PC-3 (cell line): ENCODE measurements at regions not wholly inside any gene's neighbourhood (a gene's known extent, or its start where the extent isn't known, plus 50 kb on each side); places are given as distances from the start of the nearest gene placed in this dataset.

Source experiments
- ATAC-seq: fragments of 200-7000 bp; cut with Tn5 transposase; 2 replicates; pipeline ENCODE4 v1.9.1; 2020; ENCODE audit warnings: mild to moderate bottlenecking, moderate library complexity
- BruUV-seq: library from RNA; stranded (reverse); fragments of 400-500 nt; replicated peaks from 2 replicates; lab custom pipeline; 2021; lab: Mats Ljungman, UMichigan
- CTCF ChIA-PET: fragments of 300-600 bp; sonication (Branson Sonifier 250); formaldehyde crosslinking; loops from one replicate; lab custom pipeline; 2022; ENCODE audit warnings: antibody characterized with exemption; lab: Charles Lee
- POLR2A ChIA-PET: fragments of 300-600 bp; sonication (Branson Sonifier 250); formaldehyde crosslinking; loops from one replicate; lab custom pipeline; 2022; ENCODE audit warnings: antibody characterized with exemption; ENCODE audit not compliant: unreplicated experiment; lab: Charles Lee
- DNase-seq: peaks from one replicate; pipeline ENCODE4 v3.0.0-alpha.2; 2015
- H2AFZ ChIP-seq: fragments of 300-600 bp; sonication (generic); 2 replicates; pipeline ENCODE4 v1.6.0; 2016; ENCODE audit warnings: antibody characterized with exemption, low read length
- H3F3A ChIP-seq: fragments of 300-600 bp; sonication (generic); one replicate; pipeline ENCODE4 v1.6.0; 2017; ENCODE audit warnings: antibody characterized with exemption, low read length, control low read depth, mild to moderate bottlenecking; ENCODE audit not compliant: unreplicated experiment
- H3K27ac ChIP-seq: fragments of 300-600 bp; sonication (generic); 2 replicates; pipeline ENCODE4 v1.5.1; 2016; ENCODE audit warnings: mild to moderate bottlenecking, low read length
- H3K27me3 ChIP-seq: fragments of 300-600 bp; sonication (generic); 2 replicates; pipeline ENCODE4 v1.6.1; 2016; ENCODE audit warnings: low read length, mixed read lengths
- H3K36me3 ChIP-seq: fragments of 300-600 bp; sonication (generic); 2 replicates; pipeline ENCODE4 v1.6.1; 2016; ENCODE audit warnings: low read depth, mixed run types, low read length, mixed read lengths
- H3K4me1 ChIP-seq: fragments of 300-600 bp; sonication (generic); 2 replicates; pipeline ENCODE4 v1.5.1; 2016; ENCODE audit warnings: low read length; ENCODE audit not compliant: insufficient read depth
- H3K4me2 ChIP-seq: fragments of 300-600 bp; sonication (generic); 2 replicates; pipeline ENCODE4 v1.6.0; 2016; ENCODE audit warnings: low read length
- H3K4me3 ChIP-seq: fragments of 300-600 bp; sonication (generic); 2 replicates; pipeline ENCODE4 v1.5.1; 2016; ENCODE audit warnings: mild to moderate bottlenecking, low read length, mixed read lengths
- H3K79me2 ChIP-seq: fragments of 300-600 bp; sonication (generic); 2 replicates; pipeline ENCODE4 v1.6.1; 2017; ENCODE audit warnings: low read length, mixed read lengths
- H3K9ac ChIP-seq: fragments of 300-600 bp; sonication (generic); 2 replicates; pipeline ENCODE4 v1.6.0; 2016; ENCODE audit warnings: mild to moderate bottlenecking, low read length
- H3K9me2 ChIP-seq: fragments of 300-600 bp; sonication (generic); replicated peaks from 2 replicates; pipeline ENCODE4 v1.6.1; 2016; ENCODE audit warnings: mixed run types, low read length, mixed read lengths
- H3K9me3 ChIP-seq: fragments of 300-600 bp; sonication (generic); 2 replicates; pipeline ENCODE4 v1.6.1; 2016; ENCODE audit warnings: low read length, mixed read lengths
- H4K20me1 ChIP-seq: fragments of 300-600 bp; sonication (generic); 2 replicates; pipeline ENCODE4 v1.6.1; 2016; ENCODE audit warnings: low read length, mixed read lengths
- EZH2 ChIP-seq: fragments of 300-600 bp; sonication (generic); IDR thresholded peaks from one replicate; pipeline ENCODE4 v1.6.1; 2017; ENCODE audit warnings: antibody characterized with exemption, mild to moderate bottlenecking, low read length; ENCODE audit not compliant: unreplicated experiment
- EZH2phosphoT487 ChIP-seq: fragments of 300-600 bp; sonication (generic); IDR thresholded peaks from 2 replicates; pipeline ENCODE4 v1.6.1; 2018; ENCODE audit warnings: mild to moderate bottlenecking, antibody characterized with exemption, low read length, borderline replicate concordance
- intact Hi-C: fragments of 100-400 bp; cut with micrococcal nuclease; formaldehyde crosslinking; loops from 2 replicates; pipeline ENCODE4 v1.9.0; 2023
- TF ChIP-seq, protein P1 (sequence below): fragments of 300-600 bp; sonication (generic); conservative IDR thresholded peaks from 2 replicates; pipeline ENCODE4 v1.5.1; 2017; ENCODE audit warnings: antibody characterized with exemption, low read depth, mild to moderate bottlenecking, low read length

DNA sequence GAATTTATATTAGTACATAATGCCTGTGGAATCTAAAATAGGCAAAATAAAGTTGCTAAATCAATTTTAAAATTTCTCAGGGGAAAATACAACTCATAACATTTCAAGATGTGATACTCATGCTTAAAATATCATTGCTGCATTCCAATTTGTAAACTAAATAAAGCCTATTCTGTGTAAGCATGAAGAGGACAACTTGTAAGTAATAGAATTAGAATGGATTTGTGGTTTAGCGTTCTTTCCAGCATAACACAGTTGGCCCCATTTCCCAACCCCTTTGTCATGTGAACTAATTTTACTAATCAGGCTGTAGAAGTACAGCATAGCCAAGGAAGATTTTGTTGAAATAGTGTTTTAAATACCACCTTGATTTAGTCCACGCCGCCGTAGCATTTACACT is 437.2 kb downstream of the SI start:
- intact Hi-C loops: no loop called here
- Histone ChIP-seq H3K4me2 (no peak overlapping the region), H3K79me2 (no peaks in the 10 kb centered on the region), H3K4me3 (no peak overlapping the region), H3K9me3 (no peaks in the 10 kb centered on the region), H4K20me1 (no peaks in the 10 kb centered on the region), H3K4me1 (no peaks in the 10 kb centered on the region; the same call in 1 of the 2 replicates), H3K9ac (no peak overlapping the region), H3K36me3 (no peaks in the 10 kb centered on the region), H2AFZ (no peak overlapping the region), H3K27me3 (no peaks in the 10 kb centered on the region), H3K9me2 (no peaks in the 10 kb centered on the region), H3F3A (no peaks in the 10 kb centered on the region), H3K27ac (no peak overlapping the region)
- no peak for DNase-seq
- TF ChIP-seq EZH2phosphoT487 (no peak), EZH2 (no peak)
- TF ChIP-seq, protein P1, sequence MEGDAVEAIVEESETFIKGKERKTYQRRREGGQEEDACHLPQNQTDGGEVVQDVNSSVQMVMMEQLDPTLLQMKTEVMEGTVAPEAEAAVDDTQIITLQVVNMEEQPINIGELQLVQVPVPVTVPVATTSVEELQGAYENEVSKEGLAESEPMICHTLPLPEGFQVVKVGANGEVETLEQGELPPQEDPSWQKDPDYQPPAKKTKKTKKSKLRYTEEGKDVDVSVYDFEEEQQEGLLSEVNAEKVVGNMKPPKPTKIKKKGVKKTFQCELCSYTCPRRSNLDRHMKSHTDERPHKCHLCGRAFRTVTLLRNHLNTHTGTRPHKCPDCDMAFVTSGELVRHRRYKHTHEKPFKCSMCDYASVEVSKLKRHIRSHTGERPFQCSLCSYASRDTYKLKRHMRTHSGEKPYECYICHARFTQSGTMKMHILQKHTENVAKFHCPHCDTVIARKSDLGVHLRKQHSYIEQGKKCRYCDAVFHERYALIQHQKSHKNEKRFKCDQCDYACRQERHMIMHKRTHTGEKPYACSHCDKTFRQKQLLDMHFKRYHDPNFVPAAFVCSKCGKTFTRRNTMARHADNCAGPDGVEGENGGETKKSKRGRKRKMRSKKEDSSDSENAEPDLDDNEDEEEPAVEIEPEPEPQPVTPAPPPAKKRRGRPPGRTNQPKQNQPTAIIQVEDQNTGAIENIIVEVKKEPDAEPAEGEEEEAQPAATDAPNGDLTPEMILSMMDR: no peak
- ATAC-seq: no peak
- CTCF ChIA-PET: no interaction called here
- no TSS peak for BruUV-seq
- POLR2A ChIA-PET: no interaction called here

DNA sequence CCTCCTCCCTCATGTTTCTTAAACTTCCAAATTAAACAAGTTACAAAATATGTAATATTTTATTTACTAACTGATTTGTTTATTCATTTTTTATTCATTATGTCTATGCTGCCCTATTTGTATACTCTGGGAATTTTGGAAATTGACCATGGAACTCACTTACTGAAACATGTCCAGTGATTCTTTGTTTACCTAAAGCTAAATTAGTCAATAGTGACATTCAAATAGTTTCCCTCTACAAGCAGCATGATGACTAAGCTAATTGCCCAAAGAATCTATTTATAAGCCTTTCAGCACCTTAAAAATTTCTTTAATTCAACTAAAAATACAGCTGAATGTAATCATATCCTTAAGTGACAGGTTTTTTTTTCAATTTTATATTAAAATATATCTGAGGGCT is 437.7 kb downstream of the SI start:
- no peaks in the 10 kb centered on the region for H3K9me2 ChIP-seq
- H3K4me2 ChIP-seq: no peak overlapping the region
- ChIA-PET POLR2A (no interaction called here), CTCF (no interaction called here)
- no TSS peak for BruUV-seq
- H3K27ac ChIP-seq: no peak overlapping the region
- ATAC-seq: peak; percentile 20; the same call in 1 of the 2 replicates
- H3K36me3 ChIP-seq: no peaks in the 10 kb centered on the region
- H2AFZ ChIP-seq: no peak overlapping the region
- DNase-seq: peak; percentile 4
- H3K4me1 ChIP-seq: no peaks in the 10 kb centered on the region; the same call in 1 of the 2 replicates
- no peaks in the 10 kb centered on the region for H3K27me3 ChIP-seq
- H3F3A ChIP-seq: no peaks in the 10 kb centered on the region
- H4K20me1 ChIP-seq: no peaks in the 10 kb centered on the region
- no peak overlapping the region for H3K9ac ChIP-seq
- TF ChIP-seq EZH2: no peak
- no peak for TF ChIP-seq EZH2phosphoT487
- TF ChIP-seq, protein P1: no peak
- H3K9me3 ChIP-seq: no peaks in the 10 kb centered on the region
- H3K4me3 ChIP-seq: no peak overlapping the region
- H3K79me2 ChIP-seq: no peaks in the 10 kb centered on the region
- intact Hi-C loops: no loop called here

DNA sequence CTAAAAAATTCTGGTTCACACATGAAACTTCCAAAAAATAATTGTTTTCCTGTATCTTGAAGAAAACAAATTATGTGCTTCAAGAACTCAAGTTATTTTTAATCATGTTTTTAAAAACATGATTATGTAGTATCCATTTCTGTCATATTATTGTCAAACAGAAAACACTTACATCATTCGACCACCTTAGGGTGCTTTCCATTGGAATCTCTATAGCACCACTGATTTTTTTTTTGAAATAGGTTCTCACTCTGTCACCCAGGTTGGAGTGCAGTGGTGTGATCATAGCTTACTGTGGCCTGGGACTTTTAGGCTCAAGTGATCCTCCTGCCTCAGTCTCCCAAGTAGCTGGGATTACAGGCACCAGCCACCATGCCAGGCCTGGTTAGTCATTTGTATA is 457.3 kb downstream of the SI start:
- no peak overlapping the region for H3K4me3 ChIP-seq
- ATAC-seq: no peak

More for the DNA sequence above, 457.3 kb downstream of the SI start:
- no peaks in the 10 kb centered on the region for H4K20me1 ChIP-seq
- H2AFZ ChIP-seq: no peak overlapping the region
- 0 out of 2 replicates have a peak, but pooled peaks cover 4% of the 10 kb centered on the region for H3K9me2 ChIP-seq
- intact Hi-C loops: no loop called here
- H3K27me3 ChIP-seq: no peaks in the 10 kb centered on the region
- H3K9ac ChIP-seq: no peak overlapping the region
- no peak overlapping the region for H3K27ac ChIP-seq
- no peaks in the 10 kb centered on the region for H3K36me3 ChIP-seq
- H3K79me2 ChIP-seq: no peaks in the 10 kb centered on the region
- BruUV-seq: no TSS peak
- H3K4me1 ChIP-seq: no peaks in the 10 kb centered on the region
- no peaks in the 10 kb centered on the region for H3K9me3 ChIP-seq
- H3K4me2 ChIP-seq: no peak overlapping the region
- CTCF ChIA-PET: no interaction called here
- no peaks in the 10 kb centered on the region for H3F3A ChIP-seq
- POLR2A ChIA-PET: no interaction called here
- no peak for TF ChIP-seq EZH2
- no peak for DNase-seq
